Uterus (tissue), 3 donors: ENCODE measurements at regions not wholly inside any gene's neighbourhood (a gene's known extent, or its start where the extent isn't known, plus 50 kb on each side); places are given as distances from the start of the nearest gene placed in this dataset.

Experiments used
- DNase-seq, 2 donors: peaks; one replicate each; pipeline ENCODE4 v3.0.0-alpha.2; 2019 to 2020
- H3K27ac ChIP-seq, 2 donors: fragments of 200-600 bp; sonication (generic); 1 replicate in 1 of 2; 2 replicates in 1 of 2; pipeline ENCODE4 v1.5.1; 2016 to 2018
- H3K27me3 ChIP-seq, 2 donors: fragments of 200-600 bp; sonication (generic); one replicate each; pipeline ENCODE4 v1.5.1; 2018 to 2019; ENCODE audit warnings: control low read depth in 1 of 2
- H3K36me3 ChIP-seq, 2 donors: fragments of 200-600 bp; sonication (generic); one replicate each; pipeline ENCODE4 v1.5.1; 2019; ENCODE audit warnings: control low read depth in 1 of 2
- H3K4me1 ChIP-seq, 2 donors: fragments of 200-600 bp; sonication (generic); one replicate each; pipeline ENCODE4 v1.5.1; 2018 to 2019; ENCODE audit warnings: control low read depth in 1 of 2
- H3K4me3 ChIP-seq, 2 donors: fragments of 200-600 bp; sonication (generic); 1 replicate in 1 of 2; 2 replicates in 1 of 2; pipeline ENCODE4 v1.5.1; 2018 to 2019; ENCODE audit warnings: mild to moderate bottlenecking in 1 of 2
- H3K9me3 ChIP-seq, 2 donors: fragments of 200-600 bp; sonication (generic); one replicate each; pipeline ENCODE4 v1.5.1; 2019; ENCODE audit warnings: control low read depth in 1 of 2
- CTCF ChIP-seq, 4 experiments: fragments of 200-600 bp in 2 of 4; fragments of 450-650 bp in 2 of 4; sonication (generic) in 2 of 4; IDR thresholded peaks; one replicate each; pipeline ENCODE4 v1.5.1; 2016 to 2019; ENCODE audit warnings: antibody characterized with exemption in 4 of 4, mild to moderate bottlenecking in 2 of 4, moderate library complexity in 1 of 4
- POLR2A ChIP-seq, 2 donors: fragments of 450-650 bp; IDR thresholded peaks; one replicate each; pipeline ENCODE4 v1.6.1; 2016; ENCODE audit warnings: antibody characterized with exemption in 2 of 2, mild to moderate bottlenecking in 1 of 2, moderate library complexity in 1 of 2
- intact Hi-C: fragments of 100-400 bp; cut with DNase I; formaldehyde crosslinking; loops from one replicate; pipeline ENCODE4 v1.15.1; 2023; ENCODE audit warnings: low total_unique reads
- donor health status: DM: yes; HTN: yes; CAD: no.

DNA sequence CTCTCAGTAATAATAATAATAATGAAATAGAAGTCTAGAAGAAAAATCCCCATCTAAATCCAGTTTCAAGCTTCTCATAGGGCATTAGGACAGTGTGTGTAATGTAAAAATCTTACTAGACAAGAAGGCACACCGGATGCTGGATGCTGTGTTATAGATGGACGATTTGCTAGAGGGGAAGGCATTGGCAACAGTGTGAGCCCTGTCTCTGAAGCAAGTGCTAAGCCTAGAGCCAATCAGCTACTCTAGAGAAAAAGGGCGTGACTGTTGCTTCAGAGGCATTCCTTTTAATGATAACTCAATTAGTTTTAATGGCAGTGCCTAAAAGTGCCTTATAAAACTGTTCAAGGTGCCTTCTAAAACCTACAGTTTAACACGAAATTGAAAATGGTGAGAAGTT is 344.9 kb downstream of the TDRD15 start:
- TF ChIP-seq POLR2A (IDR thresholded peaks at IDR 0.05) (no peak), CTCF (IDR thresholded peaks at IDR 0.05) (no peak)
- H3K27me3 ChIP-seq = no peaks in the 10 kb centered on the region
- H3K36me3 ChIP-seq = no peaks in the 10 kb centered on the region
- no peaks in the 10 kb centered on the region for H3K9me3 ChIP-seq
- intact Hi-C loops = no loop called here
- no peak for DNase-seq
- no peak overlapping the region for H3K4me3 ChIP-seq
- H3K4me1 ChIP-seq = no peaks in the 10 kb centered on the region
- no peak overlapping the region for H3K27ac ChIP-seq

- no peaks in the 10 kb centered on the region for H3K4me1 ChIP-seq
- no peak overlapping the region for H3K4me3 ChIP-seq
- DNase-seq = no peak
- intact Hi-C loops = no loop called here
- no peak overlapping the region for H3K27ac ChIP-seq
- H3K9me3 ChIP-seq = no peaks in the 10 kb centered on the region
- TF ChIP-seq POLR2A (IDR thresholded peaks at IDR 0.05) = no peak
- no peak for TF ChIP-seq CTCF (IDR thresholded peaks at IDR 0.05)
- no peaks in the 10 kb centered on the region for H3K27me3 ChIP-seq
- no peaks in the 10 kb centered on the region for H3K36me3 ChIP-seq
Observed at GRCh38 chr2:21469158-21469557, 345.4 kb downstream of the TDRD15 start.

DNA sequence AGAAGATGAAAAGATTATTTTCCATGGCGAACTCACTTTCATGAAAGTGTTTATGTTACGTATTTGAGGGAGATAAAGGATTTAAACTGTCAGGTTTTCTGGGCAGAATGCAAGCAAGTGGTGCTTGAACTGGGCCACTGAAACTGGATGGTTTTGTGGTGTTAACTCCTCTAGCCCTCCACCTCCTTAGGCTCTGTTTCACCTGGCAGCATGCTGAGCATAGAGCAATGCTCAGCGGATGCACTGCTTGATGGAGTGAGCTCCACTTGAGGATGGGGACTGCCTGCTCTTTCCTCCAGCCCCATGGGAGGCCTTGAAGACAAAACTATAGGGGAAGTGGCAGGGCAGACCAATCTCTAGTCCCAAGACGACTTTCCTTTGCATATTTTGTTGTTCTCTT is 345.8 kb downstream of the TDRD15 start:
- TF ChIP-seq POLR2A (IDR thresholded peaks at IDR 0.05) = no peak
- TF ChIP-seq CTCF (IDR thresholded peaks at IDR 0.05) = no peak
- intact Hi-C loops = no loop called here
- H3K27me3 ChIP-seq = no peaks in the 10 kb centered on the region
- no peaks in the 10 kb centered on the region for H3K9me3 ChIP-seq
- H3K4me3 ChIP-seq = no peak overlapping the region
- no peaks in the 10 kb centered on the region for H3K4me1 ChIP-seq
- no peak for DNase-seq
- no peak overlapping the region for H3K27ac ChIP-seq
- no peaks in the 10 kb centered on the region for H3K36me3 ChIP-seq

DNA sequence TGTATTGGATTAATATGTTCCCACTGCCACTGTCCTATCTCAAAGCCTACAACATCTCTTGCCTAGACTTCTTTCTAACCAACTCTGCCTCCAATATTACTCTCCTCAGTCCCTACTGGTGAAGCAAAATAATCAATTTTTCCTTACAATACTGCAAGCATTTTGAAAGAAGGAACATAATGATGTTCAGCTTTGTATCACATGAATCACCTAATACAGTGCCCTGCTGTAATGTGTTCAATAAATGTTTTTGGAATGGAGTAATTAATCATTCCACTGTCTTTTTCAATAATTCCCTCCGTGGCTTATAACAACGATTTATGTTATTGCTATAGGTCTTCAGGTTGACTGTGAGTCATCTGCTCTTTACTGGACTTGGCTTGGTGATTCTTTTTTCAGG is 356.4 kb downstream of the TDRD15 start:
- TF ChIP-seq CTCF (IDR thresholded peaks at IDR 0.05) (no peak), POLR2A (IDR thresholded peaks at IDR 0.05) (no peak)
- Histone ChIP-seq H3K27ac (no peak overlapping the region), H3K36me3 (no peaks in the 10 kb centered on the region), H3K4me1 (no peaks in the 10 kb centered on the region), H3K4me3 (no peak overlapping the region), H3K9me3 (no peaks in the 10 kb centered on the region), H3K27me3 (no peaks in the 10 kb centered on the region)
- no peak for DNase-seq
- intact Hi-C loops = no loop called here

- Histone ChIP-seq H3K27me3 (no peaks in the 10 kb centered on the region), H3K27ac (no peak overlapping the region), H3K4me1 (no peaks in the 10 kb centered on the region), H3K36me3 (no peaks in the 10 kb centered on the region), H3K9me3 (no peaks in the 10 kb centered on the region), H3K4me3 (no peak overlapping the region)
- TF ChIP-seq POLR2A (IDR thresholded peaks at IDR 0.05) (no peak), CTCF (IDR thresholded peaks at IDR 0.05) (no peak)
- DNase-seq = no peak
- intact Hi-C loops = no loop called here
Observed at GRCh38 chr2:21484643-21485042, 360.9 kb downstream of the TDRD15 start.
